HFFc6 (cell line): ENCODE measurements at regions not wholly inside any gene's neighbourhood (a gene's known extent, or its start where the extent isn't known, plus 50 kb on each side); places are given as distances from the start of the nearest gene placed in this dataset.

Experiments
- DNase-seq: peaks from one replicate; pipeline ENCODE4 v3.0.0-alpha.2; 2018
- H3K27ac Mint-ChIP-seq: 2 replicates; pipeline ENCODE4 v1.8.0; 2020; ENCODE audit warnings: mild to moderate bottlenecking, mixed read lengths
- H3K27me3 Mint-ChIP-seq: 2 replicates; pipeline ENCODE4 v1.8.0; 2021; ENCODE audit warnings: mild to moderate bottlenecking, moderate library complexity, mixed read lengths; ENCODE audit not compliant: insufficient read depth
- H3K36me3 Mint-ChIP-seq: 2 replicates; pipeline ENCODE4 v1.8.0; 2021; ENCODE audit warnings: low read depth, mixed read lengths
- H3K4me1 Mint-ChIP-seq: 2 replicates; pipeline ENCODE4 v1.8.0; 2020; ENCODE audit warnings: low read depth, mixed read lengths
- H3K4me3 Mint-ChIP-seq: 2 replicates; pipeline ENCODE4 v1.8.0; 2020; ENCODE audit warnings: mild to moderate bottlenecking, moderate library complexity, mixed read lengths
- H3K9me3 Mint-ChIP-seq: 2 replicates; pipeline ENCODE4 v1.8.0; 2020; ENCODE audit warnings: mild to moderate bottlenecking, mixed read lengths
- TF ChIP-seq, protein P1 (sequence below): fragments of 200-600 bp; sonication (generic); IDR thresholded peaks from 2 replicates; pipeline ENCODE4 v1.5.0; 2021; ENCODE audit warnings: antibody characterized with exemption, mild to moderate bottlenecking

DNA sequence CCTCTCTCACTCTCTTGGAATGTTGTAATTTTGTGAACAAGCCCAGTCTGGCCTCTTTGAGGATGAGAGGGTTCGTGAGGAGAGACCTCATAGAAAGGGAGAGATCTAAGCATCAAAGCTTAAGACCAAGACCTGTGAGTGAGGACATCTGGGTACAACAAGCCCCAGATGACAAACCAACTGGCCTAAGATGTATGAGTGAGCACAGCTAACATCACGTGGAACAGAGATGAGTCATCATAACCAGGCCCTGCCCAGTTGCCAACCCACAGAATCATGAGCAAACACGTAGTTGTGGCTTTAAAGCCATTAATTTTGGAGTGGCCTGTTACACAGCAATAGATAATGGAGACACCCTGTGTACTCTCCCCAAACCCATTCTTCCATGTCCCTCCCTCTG is 439.1 kb upstream of the KIF2A start:
- Mint-ChIP-seq H3K9me3 (peaks cover 5% of the 10 kb centered on the region), H3K4me3 (no peak overlapping the region), H3K27me3 (no peaks in the 10 kb centered on the region; the same call in 1 of the 2 replicates), H3K27ac (no peak overlapping the region), H3K4me1 (no peaks in the 10 kb centered on the region), H3K36me3 (no peaks in the 10 kb centered on the region)
- DNase-seq, result peak; percentile 3
- TF ChIP-seq, protein P1, sequence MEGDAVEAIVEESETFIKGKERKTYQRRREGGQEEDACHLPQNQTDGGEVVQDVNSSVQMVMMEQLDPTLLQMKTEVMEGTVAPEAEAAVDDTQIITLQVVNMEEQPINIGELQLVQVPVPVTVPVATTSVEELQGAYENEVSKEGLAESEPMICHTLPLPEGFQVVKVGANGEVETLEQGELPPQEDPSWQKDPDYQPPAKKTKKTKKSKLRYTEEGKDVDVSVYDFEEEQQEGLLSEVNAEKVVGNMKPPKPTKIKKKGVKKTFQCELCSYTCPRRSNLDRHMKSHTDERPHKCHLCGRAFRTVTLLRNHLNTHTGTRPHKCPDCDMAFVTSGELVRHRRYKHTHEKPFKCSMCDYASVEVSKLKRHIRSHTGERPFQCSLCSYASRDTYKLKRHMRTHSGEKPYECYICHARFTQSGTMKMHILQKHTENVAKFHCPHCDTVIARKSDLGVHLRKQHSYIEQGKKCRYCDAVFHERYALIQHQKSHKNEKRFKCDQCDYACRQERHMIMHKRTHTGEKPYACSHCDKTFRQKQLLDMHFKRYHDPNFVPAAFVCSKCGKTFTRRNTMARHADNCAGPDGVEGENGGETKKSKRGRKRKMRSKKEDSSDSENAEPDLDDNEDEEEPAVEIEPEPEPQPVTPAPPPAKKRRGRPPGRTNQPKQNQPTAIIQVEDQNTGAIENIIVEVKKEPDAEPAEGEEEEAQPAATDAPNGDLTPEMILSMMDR, result no peak

DNA sequence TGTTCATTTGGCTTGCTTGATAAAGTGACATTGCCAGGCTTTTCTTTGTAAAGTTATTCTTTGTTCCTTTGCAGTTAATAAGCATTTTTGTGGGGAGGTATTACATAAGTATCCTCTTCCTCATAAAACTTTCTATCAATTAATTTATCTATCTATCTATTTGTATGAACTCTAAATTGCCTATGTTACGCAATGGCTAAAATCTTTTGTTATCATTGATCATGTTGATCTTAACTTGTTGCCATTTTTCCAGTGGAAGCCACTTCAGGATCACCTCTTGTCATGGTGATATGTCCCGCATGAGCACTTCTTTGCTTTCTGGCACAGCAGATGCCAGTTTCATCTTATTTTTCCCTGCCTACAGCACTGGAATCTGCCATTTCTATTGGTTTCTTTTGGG is 436.7 kb upstream of the KIF2A start:
- DNase-seq, result no peak
- Mint-ChIP-seq H3K27ac (no peak overlapping the region), H3K9me3 (peaks cover 11% of the 10 kb centered on the region), H3K4me3 (no peak overlapping the region), H3K27me3 (no peaks in the 10 kb centered on the region; the same call in 1 of the 2 replicates), H3K36me3 (no peaks in the 10 kb centered on the region), H3K4me1 (no peaks in the 10 kb centered on the region)
- TF ChIP-seq, protein P1, result no peak

DNA sequence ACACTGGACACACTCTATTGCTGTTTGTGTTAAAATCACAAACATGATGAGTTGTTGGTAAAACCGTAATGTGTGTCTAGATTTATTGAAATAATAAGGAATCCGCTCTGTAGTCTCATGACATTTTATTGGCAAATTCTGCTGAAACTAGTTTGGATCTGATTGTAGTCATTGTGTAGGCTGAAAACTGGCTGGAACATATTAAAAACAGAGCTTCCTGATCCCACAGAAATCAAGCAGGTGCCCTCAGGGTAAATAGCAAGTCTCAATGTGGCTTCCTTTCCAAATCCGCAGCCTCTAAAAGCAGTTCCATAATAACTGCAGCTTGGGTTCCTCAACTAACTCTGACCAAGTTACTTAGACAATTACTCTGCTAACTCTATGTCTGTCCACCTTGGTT is 427.5 kb upstream of the KIF2A start:
- Mint-ChIP-seq H3K4me1 (no peaks in the 10 kb centered on the region), H3K27me3 (peaks cover 3% of the 10 kb centered on the region), H3K9me3 (peaks cover 5% of the 10 kb centered on the region), H3K4me3 (no peak overlapping the region), H3K27ac (no peak overlapping the region), H3K36me3 (no peaks in the 10 kb centered on the region)
- DNase-seq, result no peak
- TF ChIP-seq, protein P1, result no peak

DNA sequence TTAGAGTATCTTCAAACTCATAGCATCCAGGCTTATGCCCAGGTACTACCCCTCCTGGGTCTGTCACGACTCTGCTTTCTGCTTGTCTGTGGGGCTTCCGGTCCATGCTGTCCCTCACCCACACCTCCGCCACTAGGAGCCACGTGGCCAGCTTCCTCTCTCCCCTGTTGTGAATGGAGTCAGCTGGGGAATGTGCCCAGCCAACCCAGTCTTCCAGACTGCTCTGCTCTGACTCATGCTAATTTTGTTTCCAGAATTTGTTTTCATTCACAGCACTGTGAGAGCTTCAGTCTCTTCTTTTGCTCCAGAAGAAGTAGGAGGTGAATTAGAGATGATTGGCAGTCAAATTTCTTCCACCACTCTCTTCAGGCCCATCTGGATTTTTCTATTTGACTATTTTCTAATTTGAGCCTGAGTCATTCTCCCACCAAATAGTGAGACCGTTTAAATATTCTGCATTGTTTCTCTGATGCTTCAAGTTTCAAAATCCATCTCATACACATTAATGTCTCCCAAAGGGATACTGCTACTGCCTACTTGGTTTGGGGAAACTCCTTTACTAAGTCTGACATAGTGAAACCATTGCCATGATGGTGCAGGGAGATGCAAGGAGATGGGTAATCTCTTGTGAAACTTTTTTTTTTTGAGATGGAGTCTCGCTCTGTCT is 424.1 kb upstream of the KIF2A start:
- H3K4me1 Mint-ChIP-seq, result no peaks in the 10 kb centered on the region
- TF ChIP-seq, protein P1, result no peak
- no peaks in the 10 kb centered on the region; the same call in none of the 2 replicates for H3K27me3 Mint-ChIP-seq
- no peaks in the 10 kb centered on the region for H3K36me3 Mint-ChIP-seq
- no peak for DNase-seq
- H3K9me3 Mint-ChIP-seq, result peaks cover 15% of the 10 kb centered on the region
- no peak overlapping the region for H3K4me3 Mint-ChIP-seq
- H3K27ac Mint-ChIP-seq, result no peak overlapping the region

DNA sequence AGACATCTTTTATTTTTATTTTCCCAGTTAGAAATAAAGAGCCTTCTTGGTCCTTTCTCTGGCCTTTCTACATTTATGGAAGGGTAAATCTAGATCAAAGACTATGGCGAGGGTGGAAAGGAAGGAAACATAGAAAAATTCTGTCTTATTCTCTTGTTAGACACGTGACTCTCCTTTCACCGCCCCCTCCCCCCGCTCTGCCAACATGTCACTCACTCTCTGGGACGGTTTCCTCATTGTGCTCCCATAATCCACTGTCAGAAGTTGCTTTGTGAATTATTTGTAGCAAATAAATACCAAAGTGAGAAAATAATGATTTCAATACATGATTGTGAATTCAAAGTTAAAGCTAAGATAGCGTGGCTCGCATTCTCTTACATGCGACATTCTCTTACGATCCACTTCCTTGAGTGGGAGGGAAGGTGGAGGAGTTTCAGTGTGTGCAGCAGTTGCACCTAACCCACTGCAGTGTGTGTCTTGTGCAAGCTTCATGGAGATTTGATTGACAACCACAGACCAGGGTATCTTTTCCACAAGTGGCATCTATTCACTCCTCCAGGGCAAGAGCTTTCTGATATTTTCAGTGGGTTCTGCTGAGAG is 423.0 kb upstream of the KIF2A start:
- DNase-seq, result no peak
- no peaks in the 10 kb centered on the region; the same call in none of the 2 replicates for H3K27me3 Mint-ChIP-seq
- no peaks in the 10 kb centered on the region for H3K4me1 Mint-ChIP-seq
- H3K36me3 Mint-ChIP-seq, result no peaks in the 10 kb centered on the region
- peaks cover 20% of the 10 kb centered on the region for H3K9me3 Mint-ChIP-seq
- TF ChIP-seq, protein P1, result no peak
- no peak overlapping the region for H3K4me3 Mint-ChIP-seq
- H3K27ac Mint-ChIP-seq, result no peak overlapping the region
